ENCODE measurements at regions not wholly inside any gene's neighbourhood (a gene's known extent, or its start where the extent isn't known, plus 50 kb on each side); places are given as distances from the start of the nearest gene placed in this dataset.

- TF ChIP-seq CTCF (IDR thresholded peaks at IDR 0.05) (no peak), POLR2A (IDR thresholded peaks at IDR 0.05) (no peak)
Observed at GRCh38 chr2:16828828-16829160, 163.2 kb upstream of the CYRIA start.
